Endothelial cell of umbilical vein (primary cell): ENCODE measurements at regions not wholly inside any gene's neighbourhood (a gene's known extent, or its start where the extent isn't known, plus 50 kb on each side); places are given as distances from the start of the nearest gene placed in this dataset.

Experiments
- BruUV-seq: library from RNA; stranded (reverse); fragments of 400-500 nt; replicated peaks from 2 replicates; lab custom pipeline; 2021; lab: Mats Ljungman, UMichigan
- CTCF ChIA-PET: fragments of 300-600, 350-600 bp; sonication (Branson Sonifier 250); formaldehyde crosslinking; loops from one replicate; lab custom pipeline; 2021; ENCODE audit warnings: antibody characterized with exemption, inconsistent platforms; lab: Charles Lee
- POLR2A ChIA-PET: fragments of 300-600, 350-600 bp; sonication (Branson Sonifier 250); formaldehyde crosslinking; loops from one replicate; lab custom pipeline; 2021; ENCODE audit warnings: antibody characterized with exemption, inconsistent platforms; lab: Charles Lee
- DNase-seq: peaks from one replicate; pipeline ENCODE4 v3.0.0-alpha.2; 2011; ENCODE audit warnings: low read depth, low spot score
- FAIRE-seq: peaks from 2 replicates; lab custom pipeline; 2011; peaks lifted over from hg19 to GRCh38; lab: Jason Lieb, UNC
- H2AFZ ChIP-seq: 2 replicates; pipeline ENCODE4 v1.6.0; 2012; ENCODE audit warnings: low read depth, low read length, control low read depth, inconsistent platforms
- H3K27ac ChIP-seq: 2 replicates; pipeline ENCODE4 v1.5.1; 2011; ENCODE audit warnings: low read depth, mild to moderate bottlenecking, control low read depth, low read length, moderate library complexity; ENCODE audit not compliant: insufficient read depth
- H3K27me3 ChIP-seq, 2 experiments: 2 replicates each; pipeline versions ENCODE4 v1.6.0 to v1.6.1; 2011; ENCODE audit warnings: low read length in 2 of 2, mixed read lengths in 1 of 2; ENCODE audit not compliant: control insufficient read depth in 2 of 2, insufficient read depth in 2 of 2
- H3K36me3 ChIP-seq, 2 experiments: 2 replicates in 1 of 2; 3 replicates in 1 of 2; pipeline ENCODE4 v1.5.1; 2011; ENCODE audit warnings: low read length in 2 of 2, mild to moderate bottlenecking in 1 of 2, moderate library complexity in 1 of 2; ENCODE audit not compliant: control insufficient read depth in 2 of 2, insufficient read depth in 2 of 2; ENCODE audit errors: extremely low read depth in 1 of 2
- H3K4me1 ChIP-seq: 3 replicates; pipeline ENCODE4 v1.5.1; 2011; ENCODE audit warnings: mild to moderate bottlenecking, low read length; ENCODE audit not compliant: control insufficient read depth, insufficient read depth; ENCODE audit errors: extremely low read depth
- H3K4me2 ChIP-seq: 2 replicates; pipeline ENCODE4 v1.6.1; 2011; ENCODE audit warnings: low read length, control low read depth, mixed read lengths; ENCODE audit not compliant: insufficient read depth
- H3K4me3 ChIP-seq, 3 experiments: fragments of 200-600 bp in 1 of 3; sonication (generic), shearing (Covaris generic) in 1 of 3; replicated peaks in 1 of 3; 2 replicates each; pipeline ENCODE4 v1.5.1; 2011 to 2016; ENCODE audit warnings: control low read depth in 3 of 3, low read length in 3 of 3, mild to moderate bottlenecking in 2 of 3, inconsistent platforms in 1 of 3, low read depth in 1 of 3, moderate library complexity in 1 of 3; ENCODE audit not compliant: insufficient read depth in 1 of 3
- H3K79me2 ChIP-seq: 2 replicates; pipeline ENCODE4 v1.6.0; 2012; ENCODE audit warnings: low read length, inconsistent platforms; ENCODE audit not compliant: control insufficient read depth, insufficient read depth
- H3K9ac ChIP-seq: replicated peaks from 2 replicates; pipeline ENCODE3; 2011; ENCODE audit warnings: low read length, control low read depth; ENCODE audit not compliant: insufficient read depth; ENCODE audit errors: extremely low read depth
- H3K9me1 ChIP-seq: replicated peaks from 3 replicates; pipeline ENCODE4 v1.6.0; 2011; ENCODE audit warnings: mild to moderate bottlenecking, low read length; ENCODE audit not compliant: control insufficient read depth, insufficient read depth; ENCODE audit errors: extremely low read depth
- H3K9me3 ChIP-seq: replicated peaks from 2 replicates; pipeline ENCODE4 v1.5.1; 2012; ENCODE audit warnings: low read length, inconsistent platforms; ENCODE audit not compliant: control insufficient read depth, insufficient read depth
- H4K20me1 ChIP-seq: replicated peaks from 2 replicates; pipeline ENCODE3; 2011; ENCODE audit warnings: mild to moderate bottlenecking, low read length; ENCODE audit not compliant: control insufficient read depth, insufficient read depth; ENCODE audit errors: extremely low read depth
- EZH2 ChIP-seq: IDR thresholded peaks from 2 replicates; pipeline ENCODE4 v1.6.1; 2012; ENCODE audit warnings: borderline replicate concordance, low read depth, mild to moderate bottlenecking, moderate library complexity, low read length, inconsistent platforms; ENCODE audit not compliant: severe bottlenecking
- FOS ChIP-seq: IDR thresholded peaks from 2 replicates; pipeline ENCODE4 v1.6.1; 2011; ENCODE audit warnings: mild to moderate bottlenecking, low read length, moderate library complexity, borderline replicate concordance; ENCODE audit not compliant: insufficient read depth
- GATA2 ChIP-seq: IDR thresholded peaks from 2 replicates; pipeline ENCODE4 v1.7.0; 2011; ENCODE audit warnings: low read depth, mild to moderate bottlenecking, moderate library complexity, mixed read lengths, low read length; ENCODE audit not compliant: insufficient read length, insufficient read depth
- JUN ChIP-seq: IDR thresholded peaks from 2 replicates; pipeline ENCODE4 v1.6.1; 2011; ENCODE audit warnings: borderline replicate concordance, low read depth; ENCODE audit not compliant: insufficient read length, insufficient read depth
- MAX ChIP-seq: IDR thresholded peaks from 2 replicates; pipeline ENCODE4 v1.6.1; 2011; ENCODE audit not compliant: insufficient read depth, insufficient read length
- MYC ChIP-seq: IDR thresholded peaks from one replicate; pipeline ENCODE4 v1.6.1; 2011; ENCODE audit warnings: mild to moderate bottlenecking, low read depth, low read length
- POLR2A ChIP-seq: IDR thresholded peaks from 2 replicates; pipeline ENCODE4 v1.6.1; 2012; ENCODE audit warnings: low read depth, mild to moderate bottlenecking, control low read depth, low read length
- POLR2AphosphoS5 ChIP-seq: IDR thresholded peaks from 2 replicates; pipeline ENCODE4 v1.6.1; 2012; ENCODE audit warnings: low read depth, mild to moderate bottlenecking, control low read depth, low read length, moderate library complexity; ENCODE audit not compliant: insufficient read depth
- dilution Hi-C: fragments of 300-500 bp; cut with MboI; formaldehyde crosslinking; loops from one replicate; pipeline ENCODE4 v1.15.0; 2019; ENCODE audit warnings: low sequenced_read_pairs; ENCODE audit not compliant: extremely low pct_ligation_motif_present
- intact Hi-C: fragments of 100-400 bp; cut with micrococcal nuclease; formaldehyde crosslinking; loops from one replicate; pipeline ENCODE4 v1.10.0; 2022
- TF ChIP-seq, protein P1 (sequence below), 2 donors: IDR thresholded peaks; 1 replicate in 1 of 2; 2 replicates in 1 of 2; pipeline ENCODE4 v1.5.1; 2011; ENCODE audit warnings: low read length in 2 of 2, mild to moderate bottlenecking in 2 of 2, moderate library complexity in 2 of 2, control low read depth in 1 of 2, inconsistent platforms in 1 of 2, low read depth in 1 of 2; ENCODE audit not compliant: insufficient read depth in 1 of 2; ENCODE audit errors: extremely low read depth in 1 of 2

DNA sequence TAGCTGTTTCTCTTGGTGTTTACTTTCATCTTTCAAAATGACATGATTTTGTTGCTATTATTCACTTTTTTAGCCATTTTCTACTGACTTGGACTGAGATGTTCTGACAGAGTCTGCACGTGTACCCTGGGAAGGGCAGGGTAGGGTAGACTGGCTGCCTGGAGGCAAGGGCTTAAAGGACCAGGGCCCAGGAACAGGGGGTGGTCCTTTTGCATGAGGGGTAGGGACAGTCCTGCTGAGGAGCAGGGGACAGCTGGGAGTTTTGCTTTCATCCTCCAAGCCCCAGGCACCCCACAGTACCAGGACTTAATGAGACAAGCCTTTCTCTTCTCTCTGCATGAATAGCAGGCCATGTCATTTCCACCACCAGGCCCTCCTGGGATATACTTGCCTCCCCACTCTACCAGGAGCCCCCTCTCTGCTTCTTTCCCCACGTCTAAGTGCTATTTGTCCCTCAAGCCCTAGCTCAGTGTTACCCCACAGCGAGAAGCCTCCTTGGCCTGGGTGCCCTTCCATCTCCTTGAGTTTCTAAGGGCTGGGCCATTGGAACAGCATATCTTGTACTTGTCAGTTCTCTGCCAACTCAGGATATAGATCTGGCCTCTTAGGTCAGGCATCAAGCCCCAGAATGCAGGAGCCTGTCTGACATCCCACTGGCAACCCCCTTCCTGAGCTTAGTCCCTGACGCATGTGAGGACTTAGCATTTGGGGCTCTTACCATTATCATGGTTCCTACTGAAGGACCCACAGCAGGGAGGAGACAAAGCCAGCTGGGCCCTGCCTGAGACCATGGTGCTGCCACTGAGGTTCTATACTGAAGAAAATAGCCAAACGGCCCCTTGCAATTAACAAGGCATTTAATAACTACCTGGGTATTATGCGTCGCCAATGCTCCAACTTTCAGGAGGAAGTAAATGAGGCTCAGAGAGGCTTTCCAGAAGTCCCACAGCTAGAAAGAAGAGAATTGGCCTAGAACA, 78.4 kb upstream of the UNC5B start:
- H3K79me2 ChIP-seq: no peaks in the 10 kb centered on the region
- no peak overlapping the region for H3K9ac ChIP-seq
- H3K4me2 ChIP-seq: no peak overlapping the region
- DNase-seq: no peak
- H3K4me3 ChIP-seq: no peak overlapping the region
- H3K36me3 ChIP-seq: no peaks in the 10 kb centered on the region
- H3K27ac ChIP-seq: no peak overlapping the region
- TF ChIP-seq FOS: no peak
- no peak for TF ChIP-seq MYC
- no peak for TF ChIP-seq EZH2
- TF ChIP-seq, protein P1, sequence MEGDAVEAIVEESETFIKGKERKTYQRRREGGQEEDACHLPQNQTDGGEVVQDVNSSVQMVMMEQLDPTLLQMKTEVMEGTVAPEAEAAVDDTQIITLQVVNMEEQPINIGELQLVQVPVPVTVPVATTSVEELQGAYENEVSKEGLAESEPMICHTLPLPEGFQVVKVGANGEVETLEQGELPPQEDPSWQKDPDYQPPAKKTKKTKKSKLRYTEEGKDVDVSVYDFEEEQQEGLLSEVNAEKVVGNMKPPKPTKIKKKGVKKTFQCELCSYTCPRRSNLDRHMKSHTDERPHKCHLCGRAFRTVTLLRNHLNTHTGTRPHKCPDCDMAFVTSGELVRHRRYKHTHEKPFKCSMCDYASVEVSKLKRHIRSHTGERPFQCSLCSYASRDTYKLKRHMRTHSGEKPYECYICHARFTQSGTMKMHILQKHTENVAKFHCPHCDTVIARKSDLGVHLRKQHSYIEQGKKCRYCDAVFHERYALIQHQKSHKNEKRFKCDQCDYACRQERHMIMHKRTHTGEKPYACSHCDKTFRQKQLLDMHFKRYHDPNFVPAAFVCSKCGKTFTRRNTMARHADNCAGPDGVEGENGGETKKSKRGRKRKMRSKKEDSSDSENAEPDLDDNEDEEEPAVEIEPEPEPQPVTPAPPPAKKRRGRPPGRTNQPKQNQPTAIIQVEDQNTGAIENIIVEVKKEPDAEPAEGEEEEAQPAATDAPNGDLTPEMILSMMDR (IDR thresholded peaks at IDR 0.05; ENCODE audit: extremely low read depth in 1 of 2, insufficient read depth in 1 of 2, low read depth in 1 of 2, low read length in 2 of 2): no peak
- no peak for TF ChIP-seq MAX
- no peak for TF ChIP-seq POLR2A
- TF ChIP-seq POLR2AphosphoS5: no peak
- TF ChIP-seq JUN: no peak
- no peak for TF ChIP-seq GATA2
- FAIRE-seq: no peak
- no peaks in the 10 kb centered on the region for H3K9me1 ChIP-seq
- ChIA-PET CTCF (interaction anchor here (1.2 to 1.4 kb wide), 3 partner anchors 25 to 75 kb away, joined by 3 to 5 read pairs (median 3); no protein-coding TSS in a partner anchor), POLR2A (no interaction called here)
- H3K4me1 ChIP-seq: no peaks in the 10 kb centered on the region
- dilution Hi-C loops: no loop called here
- no peak overlapping the region for H2AFZ ChIP-seq
- peaks cover 4 to 19% of the 10 kb centered on the region in 2 experiments for H3K27me3 ChIP-seq
- BruUV-seq: no TSS peak
- intact Hi-C loops: no loop called here
- H4K20me1 ChIP-seq: no peaks in the 10 kb centered on the region
- no peaks in the 10 kb centered on the region for H3K9me3 ChIP-seq
